ENCODE measurements at regions not wholly inside any gene's neighbourhood (a gene's known extent, or its start where the extent isn't known, plus 50 kb on each side); places are given as distances from the start of the nearest gene placed in this dataset.

GRCh38 chr2:75792146-75792545 lies 81.4 kb upstream of the GCFC2 start:
- TF ChIP-seq ZNF384 (IDR thresholded peaks at IDR 0.05) (no peak), FOXM1 (IDR thresholded peaks at IDR 0.05; ENCODE audit: borderline replicate concordance) (no peak), BHLHE40 (IDR thresholded peaks at IDR 0.05; ENCODE audit: borderline replicate concordance) (no peak), SP1 (IDR thresholded peaks at IDR 0.05) (no peak), HDGF (IDR thresholded peaks at IDR 0.05; ENCODE audit: borderline replicate concordance) (no peak), FOXK2 (IDR thresholded peaks at IDR 0.05) (no peak), FOXA1 (IDR thresholded peaks at IDR 0.05) (no peak), NFRKB (IDR thresholded peaks at IDR 0.05) (no peak), SUZ12 (IDR thresholded peaks at IDR 0.05) (no peak), L3MBTL2 (conservative IDR thresholded peaks at IDR 0.05) (no peak)
